GM21367 (cell line): ENCODE measurements at regions not wholly inside any gene's neighbourhood (a gene's known extent, or its start where the extent isn't known, plus 50 kb on each side); places are given as distances from the start of the nearest gene placed in this dataset.

Experiments used
- ATAC-seq: cut with Tn5 transposase; IDR thresholded peaks from one replicate; pipeline ENCODE4 v1.9.1; 2021; ENCODE audit not compliant: unreplicated experiment

DNA sequence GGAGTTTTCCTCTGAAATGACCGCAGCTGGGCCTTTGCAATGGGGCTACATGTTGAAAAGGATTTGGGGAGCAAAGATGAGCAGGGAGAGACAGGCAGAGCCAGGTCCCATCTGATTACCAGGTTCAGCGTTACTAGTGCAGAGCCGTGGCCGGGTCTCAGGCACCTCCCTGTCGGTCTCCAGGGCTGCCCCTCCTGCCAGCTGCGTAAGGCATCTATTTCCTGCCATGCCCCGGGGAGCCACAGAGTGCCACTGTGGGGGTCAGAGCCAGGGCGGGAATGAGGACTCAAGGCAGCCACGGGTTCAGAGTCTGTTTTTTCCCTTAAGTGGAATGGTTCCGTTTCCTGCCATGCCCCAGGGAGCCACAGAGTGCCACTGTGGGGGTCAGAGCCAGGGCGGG, 382.6 kb upstream of the SHH start:
- ATAC-seq = no peak

DNA sequence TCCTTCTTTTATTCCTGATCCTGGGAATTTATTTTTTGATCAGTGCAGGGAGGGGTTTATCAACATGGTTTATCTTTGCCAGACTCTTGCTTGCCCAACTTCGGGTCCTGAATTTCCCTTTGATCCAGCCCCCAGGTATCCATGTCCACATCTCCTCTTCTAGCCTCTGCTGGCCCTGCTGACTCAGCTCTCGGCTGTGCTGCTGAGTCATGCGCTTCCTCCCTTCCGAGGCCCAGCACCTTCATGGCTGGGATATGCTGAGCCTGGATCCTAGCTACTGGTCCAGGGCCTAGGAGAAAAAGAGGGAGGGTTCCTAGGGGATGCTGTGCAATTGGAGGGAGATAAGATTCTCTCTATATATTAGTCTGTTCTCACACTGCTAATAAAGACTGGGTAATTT, 380.7 kb upstream of the SHH start:
- ATAC-seq = no peak

GRCh38 chr7:156191090-156191489, 378.8 kb upstream of the SHH start:
- ATAC-seq = no peak

- no peak for ATAC-seq
These were observed 372.8 kb upstream of the SHH start for GRCh38 chr7:156185076-156185475.

GRCh38 chr7:156184164-156184563, 371.9 kb upstream of the SHH start:
- no peak for ATAC-seq

- ATAC-seq = no peak
These were observed 368.4 kb upstream of the SHH start for GRCh38 chr7:156180451-156181229.

GRCh38 chr7:156179872-156180390, 367.7 kb upstream of the SHH start:
- no peak for ATAC-seq

GRCh38 chr7:156178857-156179256, 366.6 kb upstream of the SHH start:
- ATAC-seq = no peak

DNA sequence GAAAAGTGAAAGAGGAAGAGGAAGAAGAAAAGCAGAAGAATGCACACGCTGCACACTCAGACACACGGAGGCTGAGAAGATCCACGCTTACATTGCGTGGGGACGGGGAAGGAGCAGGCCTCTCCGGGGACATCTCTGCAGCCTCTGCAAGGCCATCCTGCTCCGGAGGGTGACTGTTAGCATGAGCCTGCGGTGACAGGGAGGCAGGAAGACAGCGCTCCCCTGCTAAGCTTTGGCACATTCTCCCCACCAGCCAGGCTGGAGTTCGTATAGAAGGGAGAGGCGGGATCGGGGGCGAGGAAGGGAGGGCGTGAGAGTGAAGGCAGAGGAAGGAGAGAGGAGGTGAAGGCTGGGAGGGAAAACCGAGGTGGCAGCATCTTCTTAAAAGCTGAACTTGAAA, 366.0 kb upstream of the SHH start:
- no peak for ATAC-seq

DNA sequence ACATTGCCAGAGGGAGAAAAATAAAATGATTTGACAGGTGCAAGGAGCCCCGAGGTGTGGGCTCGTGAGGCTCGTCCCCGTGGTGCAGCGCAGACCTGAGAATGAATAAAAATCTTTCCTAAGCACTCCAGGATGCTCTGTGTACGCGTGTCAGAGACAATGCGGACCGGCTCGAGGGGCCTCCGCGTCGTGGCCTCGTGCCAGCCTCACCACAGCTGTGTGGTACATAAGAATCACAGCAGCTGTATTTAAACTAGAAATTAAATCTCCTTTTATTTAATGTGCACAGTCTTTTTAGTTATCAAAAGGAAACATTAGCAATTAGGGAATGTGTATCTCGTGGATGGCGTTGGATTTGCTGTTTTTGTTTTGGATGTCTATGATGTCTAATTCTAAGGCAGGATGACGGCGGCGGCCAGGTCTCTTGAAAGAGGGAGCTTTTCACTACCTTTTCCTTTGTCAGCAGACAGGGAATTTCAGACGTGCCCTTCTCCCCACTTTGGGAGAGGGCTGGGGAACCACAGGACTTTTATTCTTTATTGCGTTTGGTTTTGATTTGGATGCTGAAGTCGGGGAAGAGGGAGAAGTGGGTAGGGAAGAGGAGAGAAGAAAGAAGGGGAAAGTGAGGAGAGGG, 365.3 kb upstream of the SHH start:
- no peak for ATAC-seq

DNA sequence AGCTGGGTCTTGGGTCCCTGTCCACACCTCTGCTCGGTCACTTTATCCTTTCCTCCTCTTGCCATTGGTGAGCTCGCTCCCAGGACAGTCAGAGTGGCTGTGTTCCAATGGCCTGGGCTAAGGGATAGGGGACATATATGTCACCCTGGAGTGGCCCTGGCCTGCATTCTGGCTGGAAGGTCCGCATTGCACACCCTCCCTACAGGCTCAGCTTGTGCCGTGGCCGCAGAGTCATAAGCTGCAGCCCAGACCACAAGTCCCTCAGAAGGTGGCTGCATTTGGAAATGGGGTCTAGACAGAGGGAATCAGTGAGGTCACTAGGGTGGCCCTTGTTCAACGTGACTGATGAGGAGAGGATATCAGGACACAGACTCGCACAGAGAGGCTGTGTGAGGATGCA, 363.8 kb upstream of the SHH start:
- ATAC-seq = no peak

GRCh38 chr7:156175003-156175402, 362.7 kb upstream of the SHH start:
- no peak for ATAC-seq

DNA sequence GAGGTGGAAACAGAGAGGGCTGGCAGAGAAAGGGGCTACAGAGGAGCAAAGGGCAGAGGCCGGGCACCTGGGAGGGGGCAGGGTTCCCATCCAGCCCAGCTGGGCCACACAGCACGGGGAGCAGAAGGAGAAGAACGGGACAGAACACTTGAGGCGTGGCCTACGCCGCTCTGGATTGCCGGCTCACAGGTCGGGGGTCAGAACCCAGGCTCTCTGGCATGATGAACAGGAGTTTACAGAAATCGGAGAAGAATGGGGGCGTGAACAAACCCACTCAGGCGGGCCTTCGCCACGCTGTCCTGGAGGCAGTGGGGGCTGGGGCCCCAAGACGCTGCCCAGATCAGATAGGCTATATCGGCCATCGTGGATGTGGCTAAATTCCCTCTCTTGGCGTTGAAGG, 362.2 kb upstream of the SHH start:
- ATAC-seq = no peak

DNA sequence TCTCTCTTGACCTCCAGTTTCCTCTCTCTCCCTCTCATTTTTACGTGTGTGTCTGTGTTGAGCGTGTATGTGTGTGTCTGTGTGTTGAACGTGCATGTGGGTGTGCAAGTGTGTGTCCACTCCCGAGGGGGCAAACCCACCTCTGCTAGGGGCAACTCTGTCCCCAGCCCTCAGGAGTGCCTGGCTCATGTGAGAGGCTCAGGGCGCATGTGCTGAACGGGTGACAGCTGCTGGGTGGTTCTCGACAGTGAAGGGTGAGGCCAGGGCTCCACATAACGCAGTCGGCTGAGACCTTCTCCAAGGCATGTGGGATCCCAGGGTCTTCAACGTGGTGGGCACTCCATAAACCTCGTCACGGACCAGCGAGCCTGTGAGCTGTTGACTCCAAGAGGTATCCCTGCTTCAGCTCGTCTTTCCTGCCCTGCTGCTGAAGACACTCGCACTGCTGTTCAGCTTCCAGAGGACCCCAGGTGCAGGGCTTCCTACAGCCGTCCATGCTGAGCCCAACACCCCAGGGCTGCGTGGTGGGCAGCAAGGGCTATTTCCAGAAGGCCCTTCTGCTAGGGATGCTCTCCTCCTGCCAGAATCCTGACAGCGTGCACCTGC, 361.6 kb upstream of the SHH start:
- ATAC-seq = no peak

DNA sequence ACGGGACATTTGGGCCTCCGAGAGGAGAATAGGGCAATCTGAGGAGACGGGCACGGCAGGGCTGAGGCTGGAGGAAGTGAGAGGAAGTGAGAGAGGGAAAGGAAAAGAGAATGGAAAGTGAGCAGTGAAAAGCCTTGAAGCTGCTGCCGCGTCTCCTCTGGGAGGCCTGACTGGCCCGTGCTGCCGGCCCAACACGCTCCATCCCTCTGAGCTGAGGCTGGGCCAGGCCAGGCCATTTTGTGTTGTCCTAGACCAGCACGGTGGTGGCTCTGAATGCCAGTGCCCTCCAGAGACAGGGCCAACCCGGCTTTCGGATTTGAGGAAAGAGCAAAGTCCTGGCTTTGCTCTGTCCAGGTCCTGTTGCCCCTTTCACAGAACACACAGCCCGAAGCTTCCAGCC, 361.1 kb upstream of the SHH start:
- ATAC-seq = no peak

GRCh38 chr7:156172638-156173037, 360.4 kb upstream of the SHH start:
- no peak for ATAC-seq

DNA sequence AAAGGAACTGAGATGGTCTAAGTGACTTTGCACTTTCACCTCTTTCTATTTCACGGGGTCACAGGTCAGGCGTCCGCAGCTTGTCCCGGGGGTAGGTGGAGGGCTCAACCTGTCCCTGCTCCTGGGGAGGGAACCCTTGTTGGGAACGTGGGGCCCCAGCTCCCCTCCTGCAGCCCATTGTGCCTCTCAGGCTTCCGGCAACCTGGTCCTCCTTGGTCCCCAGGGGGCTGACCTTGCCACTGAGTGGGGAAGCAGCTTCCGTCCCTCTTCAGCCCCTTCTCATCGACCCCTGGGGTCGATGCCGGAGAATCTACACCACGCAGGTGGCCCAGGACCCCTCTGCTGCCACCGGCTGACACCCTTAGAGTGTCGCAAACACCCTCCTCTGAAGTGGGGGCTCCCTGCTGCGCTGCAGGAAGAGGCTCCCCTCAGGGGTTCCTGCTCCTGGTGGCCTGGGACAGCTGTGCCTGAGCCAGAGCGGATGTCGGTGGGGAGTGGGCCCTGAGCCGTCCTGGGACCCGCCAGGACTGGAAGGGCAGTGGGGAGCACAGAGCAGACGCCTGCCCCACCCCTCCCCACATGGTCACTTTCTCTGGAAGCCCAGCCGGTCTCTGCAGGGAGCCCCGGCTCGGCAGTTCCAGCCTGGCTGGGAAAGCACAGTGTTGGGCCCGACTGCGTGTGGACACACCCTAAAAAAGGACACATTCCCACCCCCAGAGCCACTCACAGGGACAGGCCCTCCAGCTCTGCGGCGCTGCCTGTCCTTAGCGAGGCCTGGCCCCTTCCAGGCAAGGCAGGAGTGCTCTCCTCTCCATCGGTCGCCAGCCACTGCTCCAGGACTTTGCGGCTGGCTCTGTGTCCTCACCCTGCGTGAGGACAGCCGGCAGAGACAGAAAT, 357.5 kb upstream of the SHH start:
- ATAC-seq = no peak

- no peak for ATAC-seq
These were observed 356.2 kb upstream of the SHH start for GRCh38 chr7:156168434-156168833.

DNA sequence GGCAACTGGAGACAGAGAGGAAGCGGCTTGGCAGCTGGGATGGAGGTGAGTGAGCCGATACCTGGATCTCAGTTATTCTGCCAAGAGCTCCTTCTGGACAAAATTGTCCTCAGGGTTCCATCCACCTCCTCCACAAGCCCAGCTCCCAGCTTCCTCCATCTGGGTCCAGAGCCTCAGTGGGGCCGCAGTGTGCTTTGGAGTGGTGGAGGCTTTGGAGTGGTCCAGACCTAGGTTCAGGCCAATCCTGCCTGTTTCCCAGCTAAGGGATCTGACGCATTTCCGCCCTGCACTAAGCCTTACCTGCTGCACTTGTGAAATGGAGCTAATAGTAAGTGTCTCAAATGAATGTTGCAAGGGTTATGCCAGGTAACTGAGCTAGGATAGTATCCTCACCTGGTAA, 355.7 kb upstream of the SHH start:
- no peak for ATAC-seq

DNA sequence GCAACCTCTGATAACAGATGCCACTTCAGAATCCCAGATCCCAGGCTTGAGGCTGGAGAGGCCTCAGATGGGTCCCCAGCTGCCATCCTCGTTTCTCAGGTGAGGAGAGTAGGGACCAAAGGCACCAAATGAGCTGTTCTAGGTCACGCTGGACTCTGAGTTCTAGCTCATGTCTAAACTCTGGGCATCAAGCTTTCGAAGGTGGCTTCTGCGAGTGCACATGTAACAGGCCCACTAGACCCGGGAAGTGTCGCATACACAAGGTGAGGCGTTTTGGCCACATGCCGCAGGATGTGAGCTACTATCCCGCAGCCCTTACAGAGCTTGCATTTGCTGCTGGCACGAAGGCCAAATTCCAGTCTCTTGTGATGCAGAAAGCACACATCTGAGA, 355.1 kb upstream of the SHH start:
- ATAC-seq = no peak

DNA sequence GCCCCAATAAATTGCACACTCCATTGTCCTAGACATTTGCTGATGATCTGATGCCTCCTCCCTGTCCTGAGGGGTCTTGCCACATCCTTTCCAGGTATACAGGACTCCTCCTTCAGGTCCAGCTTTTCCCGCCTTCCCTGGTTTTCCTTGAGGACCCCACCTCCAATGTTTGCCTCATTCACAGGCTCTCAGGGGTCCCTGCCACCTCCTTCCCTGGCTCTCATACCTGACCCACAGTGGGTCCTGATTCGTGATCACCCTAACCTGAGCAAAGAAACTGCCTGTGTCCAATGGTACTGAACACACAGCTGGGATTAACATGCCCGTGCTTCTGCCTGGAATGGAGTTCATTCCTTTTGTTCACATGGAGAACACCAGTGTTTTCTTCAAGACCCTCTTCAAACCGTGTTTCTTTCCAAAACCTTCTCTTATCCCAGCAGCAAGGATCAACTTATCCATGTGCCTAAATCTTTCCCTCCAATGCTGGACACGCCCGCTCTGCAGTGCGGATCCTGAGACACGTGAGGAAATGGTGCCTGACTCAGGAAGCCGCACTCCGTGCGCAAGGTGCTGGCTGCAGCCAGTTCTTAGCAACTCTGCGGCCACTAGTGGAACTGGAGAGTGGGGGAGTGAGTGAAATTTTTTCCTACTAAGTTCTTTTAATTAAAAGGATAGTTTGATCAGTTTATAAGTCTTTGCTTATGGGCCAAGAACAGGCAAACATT, 354.6 kb upstream of the SHH start:
- ATAC-seq = no peak
